Neural cell (in vitro differentiated cells): ENCODE measurements at regions not wholly inside any gene's neighbourhood (a gene's known extent, or its start where the extent isn't known, plus 50 kb on each side); places are given as distances from the start of the nearest gene placed in this dataset.

ENCODE experiments used
- CTCF ChIP-seq: fragments of 450-650 bp; IDR thresholded peaks from 2 replicates; pipeline ENCODE4 v1.5.1; 2014; ENCODE audit warnings: antibody characterized with exemption, mild to moderate bottlenecking, moderate library complexity; ENCODE audit not compliant: poor library complexity, severe bottlenecking
- EP300 ChIP-seq: fragments of 450-650 bp; conservative IDR thresholded peaks from 2 replicates; pipeline ENCODE4 v1.6.1; 2014; ENCODE audit warnings: antibody characterized with exemption, mild to moderate bottlenecking, moderate library complexity; ENCODE audit not compliant: poor library complexity, severe bottlenecking
- EZH2 ChIP-seq: fragments of 200-600, 300-800 bp; shearing (Covaris generic), sonication (generic); IDR thresholded peaks from 2 replicates; pipeline ENCODE4 v1.6.1; 2014; ENCODE audit warnings: antibody characterized with exemption, low read length, borderline replicate concordance, mild to moderate bottlenecking; ENCODE audit not compliant: insufficient read depth, poor library complexity, severe bottlenecking
- POLR2AphosphoS5 ChIP-seq: IDR thresholded peaks from 2 replicates; pipeline ENCODE4 v1.6.1; 2012
- SMC3 ChIP-seq: fragments of 450-650 bp; conservative IDR thresholded peaks from 2 replicates; pipeline ENCODE4 v1.6.1; 2014; ENCODE audit warnings: antibody characterized with exemption, mild to moderate bottlenecking, moderate library complexity; ENCODE audit not compliant: poor library complexity
- TAF1 ChIP-seq: IDR thresholded peaks from 2 replicates; pipeline ENCODE4 v1.6.1; 2012; ENCODE audit warnings: low read depth

GRCh38 chr15:95795386-95795785 lies 535.1 kb upstream of the NR2F2 start:
- TF ChIP-seq POLR2AphosphoS5 (no peak), CTCF (no peak), TAF1 (no peak), EP300 (no peak), SMC3 (no peak), EZH2 (no peak)
